HG03439 (cell line): ENCODE measurements at regions not wholly inside any gene's neighbourhood (a gene's known extent, or its start where the extent isn't known, plus 50 kb on each side); places are given as distances from the start of the nearest gene placed in this dataset.
"Not testable (repeated sequence)": the region's sequence is repeated elsewhere in the genome, so short reads cannot be mapped to it uniquely, and the experiment has no call there.

Experiments
- ATAC-seq: cut with Tn5 transposase; IDR thresholded peaks from one replicate; pipeline ENCODE4 v1.9.1; 2021; ENCODE audit warnings: mild to moderate bottlenecking, moderate library complexity; ENCODE audit not compliant: unreplicated experiment

GRCh38 chr15:34700891-34701427 is 53.8 kb downstream of the GJD2 start:
- ATAC-seq: no peak

GRCh38 chr15:34699968-34700640 is 54.7 kb downstream of the GJD2 start:
- ATAC-seq: no peak

- ATAC-seq: no peak
Observed at GRCh38 chr15:34696506-34696905, 58.3 kb downstream of the GJD2 start.

- no peak for ATAC-seq
Observed at GRCh38 chr15:34693053-34693744, 61.6 kb downstream of the GJD2 start.

- no peak for ATAC-seq
Observed at GRCh38 chr15:34691034-34691433, 63.8 kb downstream of the GJD2 start.

GRCh38 chr15:34688699-34689098 is 66.1 kb downstream of the GJD2 start:
- no peak for ATAC-seq

- no peak for ATAC-seq
Observed at GRCh38 chr15:34684351-34684750, 70.4 kb downstream of the GJD2 start.

- no peak for ATAC-seq
Observed at GRCh38 chr15:34682674-34683073, 72.1 kb downstream of the GJD2 start.

- no peak for ATAC-seq
Observed at GRCh38 chr15:34679291-34679690, 75.5 kb downstream of the GJD2 start.

GRCh38 chr15:34673241-34673640 is 81.6 kb downstream of the GJD2 start:
- no peak for ATAC-seq

- no peak for ATAC-seq
Observed at GRCh38 chr15:34665498-34666116, 82.2 kb upstream of the GOLGA8B start.

GRCh38 chr15:34664418-34664817 is 81.0 kb upstream of the GOLGA8B start:
- ATAC-seq: no peak

- ATAC-seq: no peak
Observed at GRCh38 chr15:34663101-34663500, 79.7 kb upstream of the GOLGA8B start.

GRCh38 chr15:34659056-34659455 is 75.6 kb upstream of the GOLGA8B start:
- ATAC-seq: no peak

- no peak for ATAC-seq
Observed at GRCh38 chr15:34657469-34658127, 74.1 kb upstream of the GOLGA8B start.

GRCh38 chr15:34656005-34656796 is 72.8 kb upstream of the GOLGA8B start:
- no peak for ATAC-seq

GRCh38 chr15:34655326-34655725 is 71.9 kb upstream of the GOLGA8B start:
- ATAC-seq: no peak

- no peak for ATAC-seq
Observed at GRCh38 chr15:34654625-34655024, 71.2 kb upstream of the GOLGA8B start.

GRCh38 chr15:34653992-34654391 is 70.5 kb upstream of the GOLGA8B start:
- no peak for ATAC-seq

GRCh38 chr15:34653326-34653725 is 69.9 kb upstream of the GOLGA8B start:
- ATAC-seq: not testable (repeated sequence)

GRCh38 chr15:34652726-34653033 is 69.2 kb upstream of the GOLGA8B start:
- ATAC-seq: no peak
